Neutrophil (primary cell): ENCODE measurements at regions not wholly inside any gene's neighbourhood (a gene's known extent, or its start where the extent isn't known, plus 50 kb on each side); places are given as distances from the start of the nearest gene placed in this dataset.

ENCODE experiments used
- H3K27ac ChIP-seq: fragments of 200-600 bp; sonication (generic); 2 replicates; pipeline ENCODE4 v1.5.1; 2016; ENCODE audit warnings: mild to moderate bottlenecking, moderate library complexity
- H3K27me3 ChIP-seq: fragments of 200-600 bp; sonication (generic); 2 replicates; pipeline ENCODE4 v1.6.0; 2016; ENCODE audit warnings: mild to moderate bottlenecking
- H3K36me3 ChIP-seq: fragments of 200-600 bp; sonication (generic); 2 replicates; pipeline ENCODE4 v1.5.1; 2017
- H3K4me1 ChIP-seq, 2 experiments: fragments of 200-600 bp in 1 of 2; sonication (generic) in 1 of 2; 1 replicate in 1 of 2; 2 replicates in 1 of 2; pipeline versions ENCODE4 v1.5.1 to v1.6.1; 2013 to 2016; ENCODE audit warnings: low read depth in 1 of 2, low read length in 1 of 2, mild to moderate bottlenecking in 1 of 2, moderate library complexity in 1 of 2; ENCODE audit not compliant: control insufficient read depth in 1 of 2, insufficient read depth in 1 of 2
- H3K4me3 ChIP-seq, 2 experiments: fragments of 200-600 bp in 1 of 2; sonication (generic) in 1 of 2; 1 replicate in 1 of 2; 2 replicates in 1 of 2; pipeline ENCODE4 v1.5.1; 2013 to 2016; ENCODE audit warnings: low read depth in 1 of 2, low read length in 1 of 2, mild to moderate bottlenecking in 1 of 2, moderate library complexity in 1 of 2
- H3K9me3 ChIP-seq: fragments of 200-600 bp; sonication (generic); 2 replicates; pipeline ENCODE4 v1.5.1; 2016
- TF ChIP-seq, protein P1 (sequence below): fragments of 200-600 bp; sonication (generic); IDR thresholded peaks from 2 replicates; pipeline ENCODE4 v1.5.1; 2016; ENCODE audit warnings: antibody characterized with exemption

DNA sequence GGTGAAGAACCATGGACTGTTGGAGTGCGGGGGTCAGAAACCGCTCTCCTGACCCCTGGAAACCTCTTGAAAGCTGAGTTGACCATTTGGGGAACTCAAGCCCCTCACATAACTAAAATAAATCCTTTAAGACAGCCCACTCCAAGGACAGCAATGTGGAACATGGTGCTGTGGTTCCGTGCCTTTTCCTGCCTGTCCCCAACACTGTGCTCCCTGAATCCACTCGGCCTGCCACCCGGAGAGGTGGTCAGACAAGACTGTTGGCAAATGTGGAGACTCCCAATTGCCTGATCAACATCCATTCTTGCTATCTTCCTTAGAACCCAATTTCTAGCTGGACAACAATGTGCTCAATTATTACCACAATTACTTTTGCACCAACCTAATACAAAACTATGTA, 286.0 kb downstream of the NPHP4 start:
- Histone ChIP-seq H3K4me3 (no peak overlapping the region), H3K36me3 (no peaks in the 10 kb centered on the region), H3K27ac (no peak overlapping the region), H3K9me3 (no peaks in the 10 kb centered on the region), H3K4me1 (no peaks in the 10 kb centered on the region), H3K27me3 (peaks cover 4% of the 10 kb centered on the region)
- TF ChIP-seq, protein P1, sequence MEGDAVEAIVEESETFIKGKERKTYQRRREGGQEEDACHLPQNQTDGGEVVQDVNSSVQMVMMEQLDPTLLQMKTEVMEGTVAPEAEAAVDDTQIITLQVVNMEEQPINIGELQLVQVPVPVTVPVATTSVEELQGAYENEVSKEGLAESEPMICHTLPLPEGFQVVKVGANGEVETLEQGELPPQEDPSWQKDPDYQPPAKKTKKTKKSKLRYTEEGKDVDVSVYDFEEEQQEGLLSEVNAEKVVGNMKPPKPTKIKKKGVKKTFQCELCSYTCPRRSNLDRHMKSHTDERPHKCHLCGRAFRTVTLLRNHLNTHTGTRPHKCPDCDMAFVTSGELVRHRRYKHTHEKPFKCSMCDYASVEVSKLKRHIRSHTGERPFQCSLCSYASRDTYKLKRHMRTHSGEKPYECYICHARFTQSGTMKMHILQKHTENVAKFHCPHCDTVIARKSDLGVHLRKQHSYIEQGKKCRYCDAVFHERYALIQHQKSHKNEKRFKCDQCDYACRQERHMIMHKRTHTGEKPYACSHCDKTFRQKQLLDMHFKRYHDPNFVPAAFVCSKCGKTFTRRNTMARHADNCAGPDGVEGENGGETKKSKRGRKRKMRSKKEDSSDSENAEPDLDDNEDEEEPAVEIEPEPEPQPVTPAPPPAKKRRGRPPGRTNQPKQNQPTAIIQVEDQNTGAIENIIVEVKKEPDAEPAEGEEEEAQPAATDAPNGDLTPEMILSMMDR = no peak

DNA sequence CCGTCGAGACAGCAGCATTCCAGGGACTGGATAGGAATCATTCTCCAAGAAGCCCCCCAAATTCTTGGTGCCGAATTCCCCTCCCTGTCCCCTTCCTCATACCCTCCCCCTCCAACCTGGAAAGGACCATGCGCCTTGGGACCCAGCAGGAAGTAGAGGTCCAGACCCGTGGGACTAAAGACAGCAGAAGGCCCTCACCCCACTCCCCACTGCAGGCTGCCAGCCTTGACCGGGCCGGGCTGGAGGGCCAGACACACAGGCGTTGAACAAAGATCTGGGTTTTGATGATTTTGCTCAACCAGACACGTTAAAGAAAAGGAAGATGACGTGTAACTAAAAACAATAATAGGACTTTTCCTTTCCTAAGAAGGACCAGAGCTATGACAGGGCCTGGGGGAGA, 286.5 kb downstream of the NPHP4 start:
- TF ChIP-seq, protein P1 = no peak
- Histone ChIP-seq H3K4me3 (no peak overlapping the region), H3K27ac (no peak overlapping the region), H3K27me3 (peaks cover 4% of the 10 kb centered on the region), H3K4me1 (no peaks in the 10 kb centered on the region), H3K36me3 (no peaks in the 10 kb centered on the region), H3K9me3 (no peaks in the 10 kb centered on the region)

DNA sequence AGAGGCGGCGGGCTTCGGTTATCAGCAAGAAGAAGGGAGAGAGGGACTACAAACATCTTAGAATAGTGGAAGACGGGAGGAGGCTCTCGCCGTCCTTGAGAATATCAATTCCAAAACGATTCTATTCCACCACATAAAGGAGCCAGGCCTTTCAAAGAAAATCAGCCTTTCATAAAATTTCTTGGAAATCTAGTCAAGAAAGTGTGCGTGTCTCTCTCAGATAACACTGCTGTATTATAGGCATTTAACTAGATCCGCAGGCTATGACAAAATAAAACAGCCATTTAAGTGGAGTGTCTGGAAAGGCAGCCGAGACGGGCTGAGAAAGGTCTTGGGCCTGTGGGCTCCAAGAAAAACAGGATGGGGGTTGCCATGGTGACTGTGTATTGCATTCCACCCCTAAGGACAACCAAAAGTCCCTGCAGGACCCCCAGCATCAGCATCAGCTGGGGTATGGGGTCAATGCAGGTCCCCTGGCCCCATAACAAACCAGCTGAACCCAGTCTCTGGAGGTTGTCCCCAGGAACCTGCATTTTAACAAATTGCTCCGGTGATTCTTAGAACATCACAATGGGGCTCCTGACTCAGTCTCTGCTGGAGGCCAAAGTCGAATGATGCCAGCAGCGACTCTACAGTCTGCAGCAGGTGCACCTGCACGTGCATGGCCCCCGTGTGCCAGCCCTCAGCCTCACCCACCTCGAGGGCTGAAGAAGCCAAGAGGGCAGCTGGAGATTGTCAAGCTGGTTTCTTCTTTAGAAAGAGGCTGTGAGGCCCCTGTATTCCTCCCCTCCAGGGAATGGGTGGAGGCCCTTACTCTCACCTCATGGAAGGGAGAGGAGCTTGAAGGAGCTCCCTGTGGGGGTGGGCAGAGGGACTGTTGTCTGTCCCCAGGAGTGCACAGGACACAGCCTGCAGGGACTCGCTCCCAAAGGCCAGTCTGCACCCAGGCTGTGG, 287.4 kb downstream of the NPHP4 start:
- H3K9me3 ChIP-seq = no peaks in the 10 kb centered on the region
- H3K27me3 ChIP-seq = peaks cover 4% of the 10 kb centered on the region
- TF ChIP-seq, protein P1 = no peak
- H3K4me1 ChIP-seq = no peaks in the 10 kb centered on the region
- H3K36me3 ChIP-seq = no peaks in the 10 kb centered on the region
- H3K27ac ChIP-seq = no peak overlapping the region
- no peak overlapping the region for H3K4me3 ChIP-seq

DNA sequence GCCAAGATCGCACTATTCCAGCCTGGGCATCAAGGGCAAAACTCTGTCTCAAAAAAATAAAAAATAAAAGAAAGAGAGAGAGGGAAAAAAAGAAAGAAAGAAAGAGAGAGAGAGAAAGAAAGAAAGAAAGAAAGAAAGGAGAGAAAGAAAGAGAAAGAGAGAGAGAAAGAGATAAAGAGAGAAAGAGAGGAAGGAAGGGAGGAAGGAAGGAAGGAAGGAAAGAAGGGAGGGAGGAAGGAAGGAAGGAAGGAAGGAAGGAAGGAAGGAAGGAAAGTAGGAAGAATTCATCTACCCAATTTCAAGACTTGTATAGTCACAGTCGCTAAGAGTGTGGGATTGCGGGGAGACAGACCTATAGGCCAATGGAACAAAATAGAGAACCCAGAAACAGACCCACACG, 290.6 kb downstream of the NPHP4 start:
- no peak overlapping the region for H3K4me3 ChIP-seq
- H3K9me3 ChIP-seq = no peaks in the 10 kb centered on the region
- H3K36me3 ChIP-seq = no peaks in the 10 kb centered on the region
- H3K27me3 ChIP-seq = peaks cover 6% of the 10 kb centered on the region
- H3K27ac ChIP-seq = no peak overlapping the region
- TF ChIP-seq, protein P1 = no peak
- no peaks in the 10 kb centered on the region for H3K4me1 ChIP-seq

DNA sequence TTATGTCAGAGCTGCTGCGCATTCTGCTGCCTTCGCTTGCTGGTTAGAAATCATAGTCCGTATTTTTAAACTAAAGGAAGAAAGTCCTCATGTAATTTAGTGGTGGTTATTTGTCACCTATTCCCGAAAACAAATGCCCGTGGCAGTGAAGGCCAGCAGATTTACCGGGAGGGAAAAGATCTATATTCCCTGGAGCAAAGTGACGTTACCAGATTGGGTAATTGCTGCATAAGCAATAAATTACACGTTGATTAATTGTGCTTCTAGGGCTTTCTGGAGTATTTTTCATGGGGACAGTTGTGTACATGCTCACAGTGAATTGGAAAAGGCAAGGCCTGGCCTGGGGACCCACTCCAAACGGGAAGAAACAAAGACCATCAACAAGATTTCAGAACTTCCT, 298.7 kb downstream of the NPHP4 start:
- Histone ChIP-seq H3K4me1 (no peaks in the 10 kb centered on the region), H3K9me3 (no peaks in the 10 kb centered on the region), H3K36me3 (no peaks in the 10 kb centered on the region), H3K4me3 (no peak overlapping the region), H3K27ac (no peak overlapping the region), H3K27me3 (peaks cover 8% of the 10 kb centered on the region)
- TF ChIP-seq, protein P1 = no peak
